Endodermal cell (in vitro differentiated cells): ENCODE measurements at regions not wholly inside any gene's neighbourhood (a gene's known extent, or its start where the extent isn't known, plus 50 kb on each side); places are given as distances from the start of the nearest gene placed in this dataset.

Experiments used
- DNase-seq: peaks from one replicate; pipeline ENCODE4 v3.0.0-alpha.2; 2017
- H3K27ac ChIP-seq: 2 replicates; pipeline ENCODE4 v1.5.1; 2013; ENCODE audit warnings: mild to moderate bottlenecking, low read depth, low read length, moderate library complexity
- H3K27me3 ChIP-seq: 2 replicates; pipeline ENCODE4 v1.6.1; 2013; ENCODE audit warnings: mild to moderate bottlenecking, low read length, moderate library complexity; ENCODE audit not compliant: insufficient read depth, control insufficient read depth, poor library complexity, severe bottlenecking
- H3K36me3 ChIP-seq: 2 replicates; pipeline ENCODE4 v1.7.0; 2013; ENCODE audit warnings: mild to moderate bottlenecking, low read length, moderate library complexity; ENCODE audit not compliant: control insufficient read depth, insufficient read depth
- H3K4me1 ChIP-seq: one replicate; pipeline ENCODE4 v1.7.0; 2013; ENCODE audit warnings: low read length; ENCODE audit not compliant: control insufficient read depth, insufficient read depth
- H3K4me3 ChIP-seq: 2 replicates; pipeline ENCODE4 v1.5.1; 2013; ENCODE audit warnings: mild to moderate bottlenecking, low read length, moderate library complexity
- H3K9ac ChIP-seq: 2 replicates; pipeline ENCODE4 v1.6.1; 2013; ENCODE audit warnings: mild to moderate bottlenecking, low read length, moderate library complexity; ENCODE audit not compliant: poor library complexity, severe bottlenecking; ENCODE audit errors: extremely low read depth
- H3K9me3 ChIP-seq: 2 replicates; pipeline ENCODE4 v1.6.1; 2013; ENCODE audit warnings: mild to moderate bottlenecking, low read length, moderate library complexity; ENCODE audit not compliant: control insufficient read depth
- H3K27ac Mint-ChIP-seq: 2 replicates; pipeline ENCODE4 v1.8.0; 2020; ENCODE audit warnings: mixed read lengths
- H3K27me3 Mint-ChIP-seq: 2 replicates; pipeline ENCODE4 v1.8.0; 2021; ENCODE audit warnings: mild to moderate bottlenecking, mixed read lengths; ENCODE audit not compliant: insufficient read depth
- H3K36me3 Mint-ChIP-seq: 2 replicates; pipeline ENCODE4 v1.8.0; 2020; ENCODE audit warnings: low read depth, mixed read lengths
- H3K4me1 Mint-ChIP-seq: 2 replicates; pipeline ENCODE4 v1.8.0; 2020; ENCODE audit warnings: mixed read lengths
- H3K4me3 Mint-ChIP-seq: 2 replicates; pipeline ENCODE4 v1.8.0; 2020; ENCODE audit warnings: mild to moderate bottlenecking, moderate library complexity, mixed read lengths
- H3K9me3 Mint-ChIP-seq: 2 replicates; pipeline ENCODE4 v1.8.0; 2020; ENCODE audit warnings: mild to moderate bottlenecking, mixed read lengths
- WGBS, 2 experiments: methylation state at CpG; one replicate each; pipeline versions ENCODE4 v1.1.5 to v1.1.7; 2013; ENCODE audit warnings: missing lambda C conversion rate in 2 of 2, mixed read lengths in 1 of 2; ENCODE audit not compliant: insufficient coverage in 1 of 2, insufficient read length in 1 of 2; 5-methylcytosine and 5-hydroxymethylcytosine counted together
- TF ChIP-seq, protein P1 (sequence below): fragments of 200-600 bp; sonication (generic); conservative IDR thresholded peaks from 2 replicates; pipeline ENCODE4 v1.5.0; 2021; ENCODE audit warnings: antibody characterized with exemption, mild to moderate bottlenecking

GRCh38 chr11:93959663-93960062 lies 61.5 kb upstream of the HEPHL1 start:
- no peaks in the 10 kb centered on the region for H3K4me1 ChIP-seq
- no peak overlapping the region for H3K9ac ChIP-seq
- no peaks in the 10 kb centered on the region for H3K36me3 ChIP-seq
- peaks cover 7% of the 10 kb centered on the region for H3K9me3 Mint-ChIP-seq
- no peak overlapping the region for H3K4me3 ChIP-seq
- H3K36me3 Mint-ChIP-seq = no peaks in the 10 kb centered on the region
- no peaks in the 10 kb centered on the region for H3K4me1 Mint-ChIP-seq
- DNase-seq = no peak
- H3K27me3 ChIP-seq = no peaks in the 10 kb centered on the region
- H3K27me3 Mint-ChIP-seq = peaks cover 5% of the 10 kb centered on the region
- no peak overlapping the region for H3K27ac ChIP-seq
- 85 to 99% methylated on average over 5 of the region's 5 CpGs for WGBS, 2 experiments
- H3K27ac Mint-ChIP-seq = no peak overlapping the region
- TF ChIP-seq, protein P1, sequence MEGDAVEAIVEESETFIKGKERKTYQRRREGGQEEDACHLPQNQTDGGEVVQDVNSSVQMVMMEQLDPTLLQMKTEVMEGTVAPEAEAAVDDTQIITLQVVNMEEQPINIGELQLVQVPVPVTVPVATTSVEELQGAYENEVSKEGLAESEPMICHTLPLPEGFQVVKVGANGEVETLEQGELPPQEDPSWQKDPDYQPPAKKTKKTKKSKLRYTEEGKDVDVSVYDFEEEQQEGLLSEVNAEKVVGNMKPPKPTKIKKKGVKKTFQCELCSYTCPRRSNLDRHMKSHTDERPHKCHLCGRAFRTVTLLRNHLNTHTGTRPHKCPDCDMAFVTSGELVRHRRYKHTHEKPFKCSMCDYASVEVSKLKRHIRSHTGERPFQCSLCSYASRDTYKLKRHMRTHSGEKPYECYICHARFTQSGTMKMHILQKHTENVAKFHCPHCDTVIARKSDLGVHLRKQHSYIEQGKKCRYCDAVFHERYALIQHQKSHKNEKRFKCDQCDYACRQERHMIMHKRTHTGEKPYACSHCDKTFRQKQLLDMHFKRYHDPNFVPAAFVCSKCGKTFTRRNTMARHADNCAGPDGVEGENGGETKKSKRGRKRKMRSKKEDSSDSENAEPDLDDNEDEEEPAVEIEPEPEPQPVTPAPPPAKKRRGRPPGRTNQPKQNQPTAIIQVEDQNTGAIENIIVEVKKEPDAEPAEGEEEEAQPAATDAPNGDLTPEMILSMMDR = no peak
- no peak overlapping the region for H3K4me3 Mint-ChIP-seq
- peaks cover 5% of the 10 kb centered on the region for H3K9me3 ChIP-seq

- WGBS, 2 experiments = 97 to 100% methylated on average over 1 to 2 of the region's 2 CpGs
- no peaks in the 10 kb centered on the region for H3K4me1 Mint-ChIP-seq
These were observed 58.1 kb upstream of the HEPHL1 start for GRCh38 chr11:93963072-93963471.

DNA sequence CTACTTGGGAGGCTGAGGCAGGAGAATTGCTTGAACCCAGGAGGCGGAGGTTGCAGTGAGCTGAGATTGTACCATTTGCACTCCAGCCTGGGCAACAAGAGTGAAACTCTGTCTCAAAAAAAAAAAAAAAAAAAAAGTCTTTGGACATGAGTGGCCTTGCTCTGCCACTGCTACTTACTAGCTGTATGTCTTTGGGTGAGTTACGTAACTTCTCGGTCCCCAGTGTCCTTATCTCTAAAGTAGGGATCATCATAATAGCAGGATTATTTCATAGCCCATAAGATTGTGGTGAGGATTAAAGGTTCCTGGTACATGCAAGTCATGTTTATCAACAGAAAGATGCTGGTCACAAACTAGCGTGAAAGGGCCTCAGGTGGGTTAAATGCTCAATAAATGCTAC lies 53.9 kb upstream of the HEPHL1 start:
- DNase-seq = no peak
- 93 to 96% methylated on average over 4 of the region's 4 CpGs for WGBS, 2 experiments
- H3K36me3 Mint-ChIP-seq = no peaks in the 10 kb centered on the region
- Histone ChIP-seq H3K9ac (no peak overlapping the region), H3K27ac (no peak overlapping the region), H3K9me3 (no peaks in the 10 kb centered on the region), H3K27me3 (peaks cover 14% of the 10 kb centered on the region), H3K4me3 (no peak overlapping the region), H3K4me1 (no peaks in the 10 kb centered on the region), H3K36me3 (no peaks in the 10 kb centered on the region)
- TF ChIP-seq, protein P1 = no peak
- no peak overlapping the region for H3K4me3 Mint-ChIP-seq
- no peaks in the 10 kb centered on the region for H3K9me3 Mint-ChIP-seq
- H3K4me1 Mint-ChIP-seq = no peaks in the 10 kb centered on the region
- H3K27ac Mint-ChIP-seq = no peak overlapping the region
- peaks cover 15% of the 10 kb centered on the region for H3K27me3 Mint-ChIP-seq

More at GRCh38 chr11:93963072-93963471, 58.1 kb upstream of the HEPHL1 start:
- Histone ChIP-seq H3K9me3 (no peaks in the 10 kb centered on the region), H3K4me1 (no peaks in the 10 kb centered on the region), H3K27me3 (no peaks in the 10 kb centered on the region), H3K27ac (no peak overlapping the region), H3K4me3 (no peak overlapping the region), H3K9ac (no peak overlapping the region), H3K36me3 (no peaks in the 10 kb centered on the region)
- Mint-ChIP-seq H3K36me3 (no peaks in the 10 kb centered on the region), H3K27ac (no peak overlapping the region), H3K4me3 (no peak overlapping the region), H3K27me3 (peaks cover 5% of the 10 kb centered on the region), H3K9me3 (no peaks in the 10 kb centered on the region)
- DNase-seq = no peak
- TF ChIP-seq, protein P1 = no peak
